HG03460 (cell line): ENCODE measurements at regions not wholly inside any gene's neighbourhood (a gene's known extent, or its start where the extent isn't known, plus 50 kb on each side); places are given as distances from the start of the nearest gene placed in this dataset.
A peak's percentile ranks its signal among the peaks of the same experiment; 100 is the strongest.
"Not testable (repeated sequence)": the region's sequence is repeated elsewhere in the genome, so short reads cannot be mapped to it uniquely, and the experiment has no call there.

Source experiments
- ATAC-seq: cut with Tn5 transposase; IDR thresholded peaks from one replicate; pipeline ENCODE4 v1.9.1; 2021; ENCODE audit not compliant: unreplicated experiment

DNA sequence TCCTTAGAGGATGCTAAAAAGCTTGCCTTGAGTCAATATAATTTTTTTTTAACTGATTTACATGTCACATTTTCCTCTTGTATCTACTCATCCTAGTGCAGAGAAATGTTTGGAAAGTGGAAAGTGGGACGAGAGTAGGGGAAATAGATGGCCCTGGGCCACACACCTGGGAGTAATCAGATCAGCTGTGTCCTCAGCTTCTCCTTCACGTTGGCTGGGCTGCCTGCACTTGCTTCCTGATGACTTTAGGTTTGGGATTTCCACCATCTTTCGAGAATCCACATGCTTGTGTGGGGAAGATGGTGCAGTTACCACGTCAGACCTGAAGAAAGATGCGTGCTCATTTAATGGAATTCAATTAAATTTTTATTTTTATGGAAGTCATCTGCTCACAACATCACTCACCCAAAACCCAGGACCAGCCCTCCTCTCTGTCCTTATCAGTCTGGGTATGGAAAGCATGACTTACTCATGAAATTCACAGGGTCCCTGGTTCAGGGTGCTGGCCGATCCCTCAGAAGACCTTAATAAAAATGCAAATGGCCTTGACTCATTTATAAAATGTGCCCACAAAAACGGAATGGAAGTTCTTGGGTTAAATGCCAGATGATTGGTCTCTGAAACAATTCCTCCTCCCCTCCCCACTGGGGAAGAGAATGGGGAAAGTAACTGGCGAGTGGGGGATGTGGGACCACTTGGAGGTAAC is 74.5 kb upstream of the TIAM2 start:
- ATAC-seq: no peak

- ATAC-seq: no peak
These were observed 73.6 kb upstream of the TIAM2 start for GRCh38 chr6:154921482-154921881.

DNA sequence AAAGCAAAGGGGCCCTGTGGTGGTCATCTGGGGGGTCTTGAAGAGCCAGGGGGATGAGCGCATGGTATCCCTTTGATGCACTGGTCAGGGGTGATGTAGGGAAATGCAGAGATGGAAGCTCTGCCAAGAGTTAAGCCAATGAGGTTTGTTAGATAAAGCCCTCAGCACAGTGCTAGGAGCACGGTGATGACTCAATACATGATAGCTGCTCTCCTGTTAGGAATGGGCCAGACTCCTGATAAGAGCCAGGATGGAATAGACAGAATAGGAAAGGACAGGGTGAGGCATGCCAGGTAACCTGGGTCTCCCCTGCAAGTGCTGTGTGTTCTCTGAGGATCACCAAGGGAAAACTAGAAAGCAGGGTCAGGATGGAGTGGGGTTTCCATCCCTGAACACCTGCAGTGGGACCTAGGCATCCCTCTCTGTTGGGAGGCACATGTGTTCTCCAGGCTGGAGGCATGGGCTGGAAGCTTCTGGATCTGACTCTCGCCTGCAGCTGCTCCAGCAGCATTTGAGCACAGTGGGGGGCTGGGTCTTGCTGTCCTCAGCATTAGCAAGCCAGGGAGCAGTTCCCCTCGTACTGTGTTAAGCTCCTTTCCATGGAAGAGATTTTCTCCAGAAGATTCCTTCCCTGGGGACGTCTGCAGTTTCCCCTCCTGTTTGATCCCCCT is 71.8 kb upstream of the TIAM2 start:
- ATAC-seq: no peak

DNA sequence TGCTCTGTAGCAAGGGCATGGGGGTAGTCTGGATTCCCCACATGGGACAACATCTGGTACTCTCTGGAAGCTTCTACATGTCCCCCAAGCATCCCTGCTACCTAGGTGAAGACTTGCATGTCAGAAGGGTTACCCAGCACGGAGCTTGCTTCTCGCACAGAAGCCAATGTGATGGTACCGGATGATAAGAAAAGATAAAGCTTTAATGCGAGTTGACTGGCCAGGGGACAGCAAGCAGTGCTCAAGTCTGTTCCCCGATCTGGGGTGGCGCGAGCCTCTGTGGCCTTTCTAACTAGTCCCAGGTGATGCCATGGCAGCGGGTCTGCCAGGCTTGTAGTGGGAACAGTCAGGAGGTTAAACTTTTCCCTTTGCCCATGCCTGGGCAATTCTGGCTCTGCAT is 70.0 kb upstream of the TIAM2 start:
- no peak for ATAC-seq

- no peak for ATAC-seq
These were observed 68.7 kb upstream of the TIAM2 start for GRCh38 chr6:154926366-154926765.

- peak; percentile 64 for ATAC-seq
These were observed 66.7 kb upstream of the TIAM2 start for GRCh38 chr6:154928325-154928922.

GRCh38 chr6:154930451-154930851 is 64.7 kb upstream of the TIAM2 start:
- ATAC-seq: no peak

- ATAC-seq: no peak
These were observed 63.2 kb upstream of the TIAM2 start for GRCh38 chr6:154931711-154932424.

DNA sequence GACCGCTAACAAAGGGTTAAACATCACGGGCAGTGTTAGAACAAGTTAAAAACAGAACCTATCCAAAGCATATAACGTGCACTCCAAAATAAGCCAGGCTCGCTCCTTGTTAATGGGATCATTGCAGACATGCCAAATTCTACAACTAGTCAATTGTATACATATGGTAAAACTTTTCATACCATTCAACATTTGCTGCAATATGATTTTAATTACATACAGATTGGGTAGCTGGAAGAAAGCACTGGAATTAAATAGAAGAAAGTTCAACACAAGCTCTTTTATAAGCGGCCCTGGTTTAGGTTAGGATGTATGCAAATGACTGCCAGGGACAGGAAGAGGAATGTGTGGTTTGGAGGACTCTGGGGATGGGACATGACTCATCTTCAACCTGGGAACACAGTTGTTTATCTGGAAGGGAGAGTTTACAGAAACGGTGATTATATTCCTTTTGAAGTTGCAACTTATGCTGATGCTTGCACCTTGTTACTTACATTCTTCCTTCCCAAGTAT is 62.5 kb upstream of the TIAM2 start:
- no peak for ATAC-seq

DNA sequence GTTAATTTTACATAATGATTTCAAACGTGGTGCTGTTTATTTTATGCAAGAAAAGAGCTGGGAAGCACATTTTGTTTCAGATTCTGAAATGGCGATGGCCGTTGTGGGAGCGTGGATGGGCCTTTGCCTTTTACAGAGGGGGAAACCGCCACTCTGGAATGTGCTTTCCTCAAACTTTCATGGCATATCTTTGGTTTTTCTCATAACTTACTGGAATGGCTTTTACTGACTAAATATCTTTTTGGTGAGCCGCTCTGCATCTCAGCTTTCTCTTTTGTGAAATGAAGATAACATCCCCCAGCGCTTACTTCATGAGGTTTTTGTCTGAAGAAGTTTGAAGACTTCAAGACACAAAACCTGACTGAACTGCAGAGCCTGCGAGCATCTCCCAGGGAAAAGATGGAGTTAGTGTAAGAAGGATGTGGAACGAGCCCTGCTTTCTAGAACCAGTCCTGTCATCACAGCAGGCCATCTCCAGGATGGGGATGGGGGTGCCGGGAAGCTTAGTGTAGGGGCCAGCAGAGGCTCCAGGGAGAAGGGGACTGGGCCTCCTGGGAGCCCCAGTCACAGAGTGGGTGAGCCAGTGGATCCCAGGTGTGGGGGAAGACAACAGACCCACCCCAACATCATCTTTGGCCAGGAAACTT is 61.8 kb upstream of the TIAM2 start:
- no peak for ATAC-seq

DNA sequence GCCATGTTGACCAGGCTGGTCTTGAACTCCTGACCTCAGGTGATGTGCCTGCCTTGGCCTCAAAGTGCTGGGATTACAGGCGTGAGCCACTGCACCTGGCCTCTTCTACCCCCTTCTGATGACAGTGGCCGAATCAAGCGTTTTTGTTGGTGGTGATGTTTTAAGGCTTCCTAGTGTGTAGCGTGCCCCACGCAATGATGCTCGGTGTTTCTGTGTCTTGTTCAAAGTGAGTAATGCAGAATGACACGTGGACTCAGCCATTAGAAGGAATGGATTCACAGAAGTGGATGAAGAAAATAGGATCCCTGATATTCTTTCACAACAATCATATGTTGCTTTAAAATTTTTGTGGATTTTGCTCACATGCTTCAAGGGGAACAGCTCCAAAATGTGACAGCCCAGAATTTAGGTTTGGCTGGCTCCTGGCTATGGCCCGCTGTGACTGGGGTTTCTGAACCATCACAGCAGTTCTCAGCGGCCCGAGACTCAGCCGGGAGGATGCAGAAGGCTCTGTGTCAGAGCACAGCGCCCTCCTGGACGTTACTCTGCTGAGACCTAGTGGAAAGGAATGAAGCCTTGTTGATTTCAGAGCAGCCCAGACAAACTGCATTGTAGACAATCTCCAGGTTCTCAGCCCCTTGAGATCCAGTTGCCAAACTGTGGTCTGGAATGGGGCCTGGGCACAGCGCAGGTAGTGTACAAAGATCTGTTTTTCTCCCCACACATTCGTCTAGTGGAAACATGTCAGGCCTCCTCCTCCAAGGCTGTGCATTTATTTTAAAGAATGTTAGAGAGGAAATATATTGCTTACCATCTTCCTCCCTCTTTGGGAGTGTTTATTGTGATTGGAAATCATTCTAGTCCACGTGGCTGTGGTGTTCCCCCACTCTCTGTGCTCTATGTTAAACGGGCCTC is 57.6 kb upstream of the TIAM2 start:
- ATAC-seq: no peak

- ATAC-seq: no peak
These were observed 56.9 kb upstream of the TIAM2 start for GRCh38 chr6:154938221-154938580.

DNA sequence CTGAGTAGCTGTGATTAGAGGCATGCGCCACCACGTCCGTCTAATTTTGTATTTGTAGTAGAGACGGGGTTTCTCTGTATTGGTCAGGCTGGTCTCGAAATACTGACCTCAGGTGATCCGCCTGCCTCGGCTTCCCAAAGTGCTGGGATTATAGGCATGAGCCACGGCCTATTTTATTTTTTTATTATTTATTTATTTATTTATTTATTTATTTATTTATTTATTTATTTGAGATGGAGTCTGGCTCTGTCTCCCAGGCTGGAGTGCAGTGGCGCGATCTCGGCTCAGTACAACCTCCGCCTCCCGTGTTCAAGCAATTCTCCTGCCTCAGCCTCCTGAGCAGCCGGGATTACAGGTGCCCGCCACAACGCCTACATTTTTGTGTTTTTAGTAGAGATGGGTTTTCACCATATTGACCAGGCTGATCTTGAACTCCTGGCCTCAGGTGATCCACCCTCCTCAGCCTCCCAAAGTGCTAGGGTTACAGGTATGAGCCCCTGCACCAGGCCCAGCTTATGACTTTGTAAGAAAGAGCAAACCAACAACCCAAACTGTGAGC is 56.3 kb upstream of the TIAM2 start:
- not testable (repeated sequence) for ATAC-seq

- ATAC-seq: no peak
These were observed 52.3 kb upstream of the TIAM2 start for GRCh38 chr6:154942770-154943169.

- ATAC-seq: no peak
These were observed 49.7 kb upstream of the TIAM2 start for GRCh38 chr6:154945271-154945890.
